Chondrocyte (in vitro differentiated cells): ENCODE measurements at regions not wholly inside any gene's neighbourhood (a gene's known extent, or its start where the extent isn't known, plus 50 kb on each side); places are given as distances from the start of the nearest gene placed in this dataset.

Source experiments
- DNase-seq: peaks from one replicate; pipeline ENCODE4 v3.0.0; 2021; ENCODE audit warnings: mixed read lengths, low spot score
- H3K27ac Mint-ChIP-seq: one replicate; pipeline ENCODE4 v1.8.0; 2021; ENCODE audit warnings: mild to moderate bottlenecking, moderate library complexity, mixed read lengths; ENCODE audit not compliant: unreplicated experiment
- H3K27me3 Mint-ChIP-seq: 2 replicates; pipeline ENCODE4 v1.8.0; 2021; ENCODE audit warnings: low read depth, mixed read lengths
- H3K36me3 Mint-ChIP-seq: 2 replicates; pipeline ENCODE4 v1.8.0; 2021; ENCODE audit warnings: low read depth, mixed read lengths
- H3K4me1 Mint-ChIP-seq: 2 replicates; pipeline ENCODE4 v1.8.0; 2021; ENCODE audit warnings: low read depth, mild to moderate bottlenecking, mixed read lengths
- H3K4me3 Mint-ChIP-seq: one replicate; pipeline ENCODE4 v1.8.0; 2021; ENCODE audit warnings: mild to moderate bottlenecking, moderate library complexity, mixed read lengths; ENCODE audit not compliant: unreplicated experiment
- H3K9me3 Mint-ChIP-seq: 2 replicates; pipeline ENCODE4 v1.8.0; 2021; ENCODE audit warnings: low read depth, mixed read lengths
- TF ChIP-seq, protein P1 (sequence below): fragments of 200-600 bp; sonication (generic); IDR thresholded peaks from 2 replicates; pipeline ENCODE4 v1.5.0; 2021; ENCODE audit warnings: antibody characterized with exemption, mild to moderate bottlenecking, moderate library complexity

DNA sequence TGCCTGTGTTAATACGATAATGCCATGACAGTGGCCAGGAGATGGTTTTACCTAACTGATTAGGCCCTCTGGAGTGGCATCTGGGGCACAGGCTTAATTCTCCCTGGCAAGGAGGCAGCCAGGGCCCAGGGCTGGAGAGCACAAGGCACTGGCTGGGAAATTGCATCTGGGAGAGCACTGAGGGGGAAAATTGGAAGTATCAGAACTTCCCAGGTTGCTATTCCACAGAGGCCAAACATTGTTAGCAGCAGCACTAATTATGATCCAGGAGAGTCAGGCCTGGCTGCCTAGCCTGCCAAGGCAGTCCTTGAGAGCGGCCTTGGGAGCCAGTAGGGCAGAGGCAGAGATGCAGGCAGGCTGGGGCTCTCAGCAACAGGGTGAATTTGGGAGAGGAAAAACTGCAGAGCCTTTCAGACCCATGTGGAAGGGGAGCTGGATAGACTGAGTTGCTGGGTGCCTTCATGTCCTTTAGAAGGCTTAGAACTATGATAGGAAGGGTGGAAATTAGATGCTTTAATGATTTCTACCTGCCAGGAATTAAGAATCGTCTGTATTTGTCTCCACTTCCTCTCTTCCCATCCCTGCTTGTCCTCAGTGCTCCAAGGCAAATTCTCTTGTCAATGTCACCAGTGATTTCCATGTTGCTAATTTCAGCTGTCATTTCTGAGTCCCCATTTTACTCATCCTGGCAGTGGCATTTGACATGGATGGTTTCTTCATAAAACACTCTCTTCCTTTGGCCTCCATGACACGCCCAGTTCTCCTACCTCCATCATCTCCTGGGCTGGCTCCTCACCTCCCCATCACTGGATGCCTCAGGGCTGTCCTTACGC lies 56.1 kb upstream of the HSPA9 start:
- peak; percentile 27 for DNase-seq
- Mint-ChIP-seq H3K9me3 (no peaks in the 10 kb centered on the region), H3K27me3 (no peaks in the 10 kb centered on the region), H3K4me3 (no peak overlapping the region), H3K27ac (no peak overlapping the region), H3K36me3 (no peaks in the 10 kb centered on the region), H3K4me1 (peaks cover 6% of the 10 kb centered on the region)
- TF ChIP-seq, protein P1, sequence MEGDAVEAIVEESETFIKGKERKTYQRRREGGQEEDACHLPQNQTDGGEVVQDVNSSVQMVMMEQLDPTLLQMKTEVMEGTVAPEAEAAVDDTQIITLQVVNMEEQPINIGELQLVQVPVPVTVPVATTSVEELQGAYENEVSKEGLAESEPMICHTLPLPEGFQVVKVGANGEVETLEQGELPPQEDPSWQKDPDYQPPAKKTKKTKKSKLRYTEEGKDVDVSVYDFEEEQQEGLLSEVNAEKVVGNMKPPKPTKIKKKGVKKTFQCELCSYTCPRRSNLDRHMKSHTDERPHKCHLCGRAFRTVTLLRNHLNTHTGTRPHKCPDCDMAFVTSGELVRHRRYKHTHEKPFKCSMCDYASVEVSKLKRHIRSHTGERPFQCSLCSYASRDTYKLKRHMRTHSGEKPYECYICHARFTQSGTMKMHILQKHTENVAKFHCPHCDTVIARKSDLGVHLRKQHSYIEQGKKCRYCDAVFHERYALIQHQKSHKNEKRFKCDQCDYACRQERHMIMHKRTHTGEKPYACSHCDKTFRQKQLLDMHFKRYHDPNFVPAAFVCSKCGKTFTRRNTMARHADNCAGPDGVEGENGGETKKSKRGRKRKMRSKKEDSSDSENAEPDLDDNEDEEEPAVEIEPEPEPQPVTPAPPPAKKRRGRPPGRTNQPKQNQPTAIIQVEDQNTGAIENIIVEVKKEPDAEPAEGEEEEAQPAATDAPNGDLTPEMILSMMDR, result no peak

DNA sequence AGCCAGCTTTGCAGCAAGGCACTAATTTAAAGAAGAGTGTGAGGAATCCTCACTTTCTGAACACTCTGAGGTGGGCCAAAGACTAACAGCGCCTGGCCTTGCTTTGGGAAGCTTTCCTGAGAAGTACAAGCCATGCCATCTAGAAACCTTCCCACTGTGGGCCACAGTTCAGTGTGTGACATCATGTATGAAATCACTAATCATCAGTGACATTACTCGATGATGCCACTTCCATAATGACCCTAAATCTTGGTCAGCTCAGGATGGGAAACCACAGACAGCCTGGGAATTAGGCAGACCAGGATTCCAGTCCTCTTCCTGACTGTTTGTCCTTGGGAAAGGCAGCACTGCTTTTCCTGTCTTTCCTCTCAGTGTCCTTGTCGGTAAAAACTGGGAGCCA lies 54.2 kb upstream of the HSPA9 start:
- no peaks in the 10 kb centered on the region for H3K27me3 Mint-ChIP-seq
- TF ChIP-seq, protein P1, result no peak
- no peaks in the 10 kb centered on the region for H3K9me3 Mint-ChIP-seq
- H3K4me1 Mint-ChIP-seq, result peaks cover 6% of the 10 kb centered on the region
- no peaks in the 10 kb centered on the region for H3K36me3 Mint-ChIP-seq
- no peak for DNase-seq
- no peak overlapping the region for H3K27ac Mint-ChIP-seq
- H3K4me3 Mint-ChIP-seq, result no peak overlapping the region

GRCh38 chr5:138626333-138626944 lies 51.2 kb upstream of the HSPA9 start:
- Mint-ChIP-seq H3K4me3 (no peak overlapping the region), H3K9me3 (no peaks in the 10 kb centered on the region), H3K27me3 (no peaks in the 10 kb centered on the region), H3K27ac (no peak overlapping the region), H3K4me1 (peaks cover 3% of the 10 kb centered on the region), H3K36me3 (no peaks in the 10 kb centered on the region)
- DNase-seq, result peak; percentile 7
- TF ChIP-seq, protein P1, result no peak

DNA sequence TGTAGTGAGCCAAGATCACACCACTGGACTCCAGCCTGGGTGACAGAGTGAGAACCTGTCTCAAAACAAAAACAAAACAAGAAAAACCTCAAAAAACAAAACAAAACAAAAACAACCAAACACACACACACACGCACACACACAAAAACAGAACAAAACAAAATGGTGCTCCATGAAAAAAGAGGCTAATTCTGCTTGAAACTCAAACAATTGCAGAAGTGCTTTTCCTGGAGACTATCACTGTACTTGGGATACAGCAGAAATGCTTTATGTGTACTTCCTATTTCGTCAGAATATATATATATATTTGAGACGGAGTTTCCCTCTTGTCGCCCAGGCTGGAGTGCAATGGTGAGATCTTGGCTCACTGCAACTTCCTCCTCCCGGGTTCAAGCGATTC lies 49.9 kb upstream of the HSPA9 start:
- Mint-ChIP-seq H3K27ac (no peak overlapping the region), H3K9me3 (no peaks in the 10 kb centered on the region), H3K4me3 (no peak overlapping the region), H3K27me3 (no peaks in the 10 kb centered on the region), H3K36me3 (no peaks in the 10 kb centered on the region), H3K4me1 (peaks cover 3% of the 10 kb centered on the region)
- peak; percentile 1 for DNase-seq
- TF ChIP-seq, protein P1, result no peak
